ENCODE measurements at regions not wholly inside any gene's neighbourhood (a gene's known extent, or its start where the extent isn't known, plus 50 kb on each side); places are given as distances from the start of the nearest gene placed in this dataset.

DNA sequence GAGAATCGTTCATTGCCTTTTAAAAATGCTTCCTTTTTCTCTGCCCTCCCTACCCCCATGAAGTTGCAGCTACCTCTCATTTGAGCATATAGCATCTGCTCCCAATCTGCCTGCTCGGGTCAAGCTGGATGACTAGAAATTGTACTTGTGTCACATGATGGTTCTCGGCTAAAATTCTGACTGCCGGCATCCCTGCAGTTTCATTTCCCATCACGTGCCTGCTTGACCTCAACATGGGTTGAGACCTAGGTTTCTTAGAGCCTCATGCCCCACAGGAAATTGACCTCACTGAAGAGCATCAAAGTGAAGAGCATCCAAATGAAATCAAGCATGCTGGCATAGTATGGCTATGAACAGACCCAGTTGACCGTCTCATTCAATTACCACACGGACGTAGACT, 581.6 kb upstream of the PSMD7 start:
- TF ChIP-seq POLR2A (IDR thresholded peaks at IDR 0.05; ENCODE audit: low read length) (no peak), GATA1 (IDR thresholded peaks at IDR 0.05; ENCODE audit: low read depth, low read length) (no peak)
